Retinal pigment epithelial cell (primary cell): ENCODE measurements at regions not wholly inside any gene's neighbourhood (a gene's known extent, or its start where the extent isn't known, plus 50 kb on each side); places are given as distances from the start of the nearest gene placed in this dataset.

Experiments
- DNase-seq: peaks from one replicate; pipeline ENCODE4 v3.0.0-alpha.2; 2010; ENCODE audit warnings: low read depth
- H3K4me3 ChIP-seq: 2 replicates; pipeline ENCODE4 v1.5.1; 2011; ENCODE audit warnings: mild to moderate bottlenecking, low read length, control low read depth, moderate library complexity
- TF ChIP-seq, protein P1 (sequence below): conservative IDR thresholded peaks from 2 replicates; pipeline ENCODE4 v1.5.1; 2011; ENCODE audit warnings: low read depth, low read length, control low read depth, inconsistent platforms

GRCh38 chr15:81074773-81075172, 59.3 kb upstream of the CFAP161 start:
- TF ChIP-seq, protein P1, sequence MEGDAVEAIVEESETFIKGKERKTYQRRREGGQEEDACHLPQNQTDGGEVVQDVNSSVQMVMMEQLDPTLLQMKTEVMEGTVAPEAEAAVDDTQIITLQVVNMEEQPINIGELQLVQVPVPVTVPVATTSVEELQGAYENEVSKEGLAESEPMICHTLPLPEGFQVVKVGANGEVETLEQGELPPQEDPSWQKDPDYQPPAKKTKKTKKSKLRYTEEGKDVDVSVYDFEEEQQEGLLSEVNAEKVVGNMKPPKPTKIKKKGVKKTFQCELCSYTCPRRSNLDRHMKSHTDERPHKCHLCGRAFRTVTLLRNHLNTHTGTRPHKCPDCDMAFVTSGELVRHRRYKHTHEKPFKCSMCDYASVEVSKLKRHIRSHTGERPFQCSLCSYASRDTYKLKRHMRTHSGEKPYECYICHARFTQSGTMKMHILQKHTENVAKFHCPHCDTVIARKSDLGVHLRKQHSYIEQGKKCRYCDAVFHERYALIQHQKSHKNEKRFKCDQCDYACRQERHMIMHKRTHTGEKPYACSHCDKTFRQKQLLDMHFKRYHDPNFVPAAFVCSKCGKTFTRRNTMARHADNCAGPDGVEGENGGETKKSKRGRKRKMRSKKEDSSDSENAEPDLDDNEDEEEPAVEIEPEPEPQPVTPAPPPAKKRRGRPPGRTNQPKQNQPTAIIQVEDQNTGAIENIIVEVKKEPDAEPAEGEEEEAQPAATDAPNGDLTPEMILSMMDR, result no peak
- peak; percentile 16 for DNase-seq
- H3K4me3 ChIP-seq, result no peak overlapping the region

DNA sequence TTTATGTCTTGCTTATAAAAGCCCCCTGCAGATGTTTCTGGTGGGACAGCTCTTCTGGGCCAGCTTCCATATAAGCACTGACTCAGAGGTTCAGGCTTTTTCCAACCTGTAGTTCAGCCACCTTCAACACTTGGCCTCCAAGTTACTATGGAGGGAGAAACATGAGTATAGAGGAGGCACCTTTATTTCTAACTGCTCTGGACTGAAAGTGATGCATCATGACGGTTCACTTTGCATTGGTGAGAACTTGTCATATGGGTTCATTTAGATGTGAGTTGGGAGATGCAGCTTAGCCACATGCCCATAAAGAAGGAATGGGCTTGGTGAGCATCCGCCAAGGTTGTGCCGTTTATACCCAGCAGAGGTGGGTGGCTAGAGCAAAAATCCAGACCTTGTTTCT, 58.8 kb upstream of the CFAP161 start:
- DNase-seq, result no peak
- H3K4me3 ChIP-seq, result no peak overlapping the region
- TF ChIP-seq, protein P1, result no peak

GRCh38 chr15:81080996-81081395, 53.1 kb upstream of the CFAP161 start:
- H3K4me3 ChIP-seq, result no peak overlapping the region
- TF ChIP-seq, protein P1, result no peak
- no peak for DNase-seq

- TF ChIP-seq, protein P1, result no peak
- no peak for DNase-seq
- no peak overlapping the region for H3K4me3 ChIP-seq
These were observed 50.9 kb upstream of the CFAP161 start for GRCh38 chr15:81083201-81083600.
